MCF 10A (cell line): ENCODE measurements at regions not wholly inside any gene's neighbourhood (a gene's known extent, or its start where the extent isn't known, plus 50 kb on each side); places are given as distances from the start of the nearest gene placed in this dataset.

Source experiments
- BruUV-seq: library from RNA; stranded (reverse); fragments of 400-500 nt; replicated peaks from 2 replicates; lab custom pipeline; 2021; lab: Mats Ljungman, UMichigan
- CTCF ChIA-PET: fragments of 300-600 bp; sonication (Branson Sonifier 250); formaldehyde crosslinking; extraction: SDS; loops from one replicate; lab custom pipeline; 2021; ENCODE audit warnings: antibody characterized with exemption, inconsistent platforms; lab: Yijun Ruan, JAX
- POLR2A ChIA-PET: fragments of 300-600, 350-650 bp; sonication (Branson Sonifier 250); formaldehyde crosslinking; extraction: SDS; loops from one replicate; lab custom pipeline; 2020; ENCODE audit warnings: antibody characterized with exemption, inconsistent platforms; lab: Yijun Ruan, JAX
- DNase-seq: peaks from one replicate; pipeline ENCODE4 v3.0.0-alpha.2; 2018; ENCODE audit not compliant: unreplicated experiment
- H3K27ac Mint-ChIP-seq: one replicate; pipeline ENCODE4 v1.8.0; 2022; ENCODE audit warnings: mild to moderate bottlenecking, low read depth, mixed read lengths; ENCODE audit not compliant: unreplicated experiment
- H3K27me3 Mint-ChIP-seq: one replicate; pipeline ENCODE4 v1.8.0; 2022; ENCODE audit warnings: mixed read lengths; ENCODE audit not compliant: insufficient read depth, unreplicated experiment
- H3K36me3 Mint-ChIP-seq: one replicate; pipeline ENCODE4 v1.8.0; 2022; ENCODE audit warnings: mild to moderate bottlenecking, moderate library complexity, mixed read lengths; ENCODE audit not compliant: insufficient read depth, unreplicated experiment
- H3K4me1 Mint-ChIP-seq: one replicate; pipeline ENCODE4 v1.8.0; 2022; ENCODE audit warnings: mixed read lengths; ENCODE audit not compliant: insufficient read depth, unreplicated experiment
- H3K4me3 Mint-ChIP-seq: one replicate; pipeline ENCODE4 v1.8.0; 2022; ENCODE audit warnings: mild to moderate bottlenecking, moderate library complexity, mixed read lengths; ENCODE audit not compliant: unreplicated experiment
- H3K9me3 Mint-ChIP-seq: one replicate; pipeline ENCODE4 v1.8.0; 2022; ENCODE audit warnings: mixed read lengths; ENCODE audit not compliant: unreplicated experiment
- CTCF ChIP-seq: fragments of 200-600 bp; IDR thresholded peaks from one replicate; pipeline ENCODE4 v1.8.0; 2022; ENCODE audit warnings: antibody characterized with exemption, mild to moderate bottlenecking; ENCODE audit not compliant: unreplicated experiment
- intact Hi-C: fragments of 100-400 bp; cut with micrococcal nuclease; formaldehyde crosslinking; loops from 2 replicates; pipeline ENCODE4 v1.14.1; 2022

- CTCF ChIA-PET = interaction anchor here (1.0 kb wide), 1 partner anchor 18 kb away, joined by 3 read pairs; no protein-coding TSS in a partner anchor
- no peak overlapping the region for H3K4me3 Mint-ChIP-seq
- TF ChIP-seq CTCF = no peak
- intact Hi-C loops = no loop called here
- no TSS peak for BruUV-seq
- H3K4me1 Mint-ChIP-seq = no peaks in the 10 kb centered on the region
- DNase-seq = no peak
- no peaks in the 10 kb centered on the region for H3K9me3 Mint-ChIP-seq
- POLR2A ChIA-PET = no interaction called here
- no peaks in the 10 kb centered on the region for H3K27me3 Mint-ChIP-seq
- H3K36me3 Mint-ChIP-seq = no peaks in the 10 kb centered on the region
- no peak overlapping the region for H3K27ac Mint-ChIP-seq
Observed at GRCh38 chr9:2479056-2479565, 142.5 kb upstream of the VLDLR start.

DNA sequence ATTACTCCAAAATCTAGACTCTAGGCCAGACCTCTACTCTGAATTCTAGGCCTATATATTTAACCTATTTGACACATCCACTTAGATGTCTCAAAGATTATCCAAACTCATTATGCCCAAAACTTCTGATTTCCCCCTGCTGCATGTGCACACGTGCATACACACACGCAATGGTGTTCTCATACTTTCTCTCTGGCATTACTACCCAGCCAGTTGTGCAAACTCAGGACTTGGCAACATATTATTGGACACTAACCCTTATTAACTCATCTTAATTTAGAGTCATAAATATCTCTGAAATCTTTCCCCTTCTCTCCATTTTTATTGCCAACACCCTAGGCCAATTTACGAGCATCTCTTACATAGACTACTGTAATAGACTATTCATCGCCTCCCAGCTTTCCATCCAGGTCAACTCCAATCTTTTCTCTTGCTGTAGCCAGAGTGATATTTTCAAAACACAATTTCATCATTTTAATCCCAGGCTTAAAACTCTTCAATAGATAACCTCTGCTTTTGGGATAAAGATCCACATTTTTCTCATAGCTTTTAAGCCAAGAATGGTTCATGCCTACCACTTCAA, 141.2 kb upstream of the VLDLR start:
- no TSS peak for BruUV-seq
- no peak for TF ChIP-seq CTCF
- intact Hi-C loops = no loop called here
- H3K4me1 Mint-ChIP-seq = no peaks in the 10 kb centered on the region
- no peaks in the 10 kb centered on the region for H3K9me3 Mint-ChIP-seq
- DNase-seq = no peak
- no peak overlapping the region for H3K27ac Mint-ChIP-seq
- ChIA-PET POLR2A (interaction anchor here (0.6 kb wide), 1 partner anchor 10 kb away, joined by 3 read pairs; no protein-coding TSS in a partner anchor), CTCF (no interaction called here)
- H3K4me3 Mint-ChIP-seq = no peak overlapping the region
- no peaks in the 10 kb centered on the region for H3K36me3 Mint-ChIP-seq
- no peaks in the 10 kb centered on the region for H3K27me3 Mint-ChIP-seq

GRCh38 chr9:2481216-2481615, 140.4 kb upstream of the VLDLR start:
- no peak overlapping the region for H3K4me3 Mint-ChIP-seq
- ChIA-PET POLR2A (no interaction called here), CTCF (no interaction called here)
- no peak for TF ChIP-seq CTCF
- H3K27me3 Mint-ChIP-seq = no peaks in the 10 kb centered on the region
- no peaks in the 10 kb centered on the region for H3K4me1 Mint-ChIP-seq
- DNase-seq = no peak
- no peaks in the 10 kb centered on the region for H3K36me3 Mint-ChIP-seq
- H3K27ac Mint-ChIP-seq = no peak overlapping the region
- no TSS peak for BruUV-seq
- intact Hi-C loops = no loop called here
- no peaks in the 10 kb centered on the region for H3K9me3 Mint-ChIP-seq

- intact Hi-C loops = no loop called here
- H3K27ac Mint-ChIP-seq = no peak overlapping the region
- DNase-seq = peak; percentile 4
- no peaks in the 10 kb centered on the region for H3K36me3 Mint-ChIP-seq
- no peaks in the 10 kb centered on the region for H3K27me3 Mint-ChIP-seq
- ChIA-PET CTCF (interaction anchor here (0.6 kb wide), 1 partner anchor 127 kb away, joined by 3 read pairs; no protein-coding TSS in a partner anchor), POLR2A (no interaction called here)
- H3K4me1 Mint-ChIP-seq = no peaks in the 10 kb centered on the region
- H3K4me3 Mint-ChIP-seq = no peak overlapping the region
- H3K9me3 Mint-ChIP-seq = no peaks in the 10 kb centered on the region
- no peak for TF ChIP-seq CTCF
- BruUV-seq = no TSS peak
Observed at GRCh38 chr9:2486988-2487387, 134.6 kb upstream of the VLDLR start.
